ENCODE measurements at regions not wholly inside any gene's neighbourhood (a gene's known extent, or its start where the extent isn't known, plus 50 kb on each side); places are given as distances from the start of the nearest gene placed in this dataset.

GRCh38 chr5:136622747-136623146 lies 257.4 kb upstream of the TRPC7 start:
- TF ChIP-seq CTCF (IDR thresholded peaks at IDR 0.05) (no peak), POLR2A (IDR thresholded peaks at IDR 0.05) (no peak)
